ENCODE measurements at regions not wholly inside any gene's neighbourhood (a gene's known extent, or its start where the extent isn't known, plus 50 kb on each side); places are given as distances from the start of the nearest gene placed in this dataset.

GRCh38 chr13:39981056-39981455 is 325.6 kb downstream of the COG6 start:
- no peak for DNase-seq

- DNase-seq: no peak
Observed at GRCh38 chr13:39982745-39983144, 327.3 kb downstream of the COG6 start.

GRCh38 chr13:39985071-39985470 is 329.6 kb downstream of the COG6 start:
- no peak for DNase-seq

GRCh38 chr13:39988351-39988750 is 332.9 kb downstream of the COG6 start:
- DNase-seq: no peak

- DNase-seq: no peak
Observed at GRCh38 chr13:39998166-39998565, 342.7 kb downstream of the COG6 start.

GRCh38 chr13:40002016-40002415 is 346.6 kb downstream of the COG6 start:
- no peak for DNase-seq

- no peak for DNase-seq
Observed at GRCh38 chr13:40013554-40013953, 358.1 kb downstream of the COG6 start.

- no peak for DNase-seq
Observed at GRCh38 chr13:40016953-40017660, 361.6 kb downstream of the COG6 start.

GRCh38 chr13:40017662-40018262 is 362.3 kb downstream of the COG6 start:
- no peak for DNase-seq

- DNase-seq: no peak
Observed at GRCh38 chr13:40023595-40024203, 368.2 kb downstream of the COG6 start.

- DNase-seq: no peak
Observed at GRCh38 chr13:40024204-40024966, 368.9 kb downstream of the COG6 start.

- DNase-seq: no peak
Observed at GRCh38 chr13:40024967-40025714, 369.7 kb downstream of the COG6 start.

- DNase-seq: no peak
Observed at GRCh38 chr13:40026174-40026585, 370.7 kb downstream of the COG6 start.

- DNase-seq: no peak
Observed at GRCh38 chr13:40026741-40027140, 371.3 kb downstream of the COG6 start.

- DNase-seq: no peak
Observed at GRCh38 chr13:40028446-40028845, 373.0 kb downstream of the COG6 start.

- DNase-seq: no peak
Observed at GRCh38 chr13:40031031-40031430, 375.6 kb downstream of the COG6 start.

GRCh38 chr13:40039061-40039460 is 383.6 kb downstream of the COG6 start:
- no peak for DNase-seq

GRCh38 chr13:40042991-40043390 is 387.5 kb downstream of the COG6 start:
- DNase-seq: no peak

GRCh38 chr13:40043764-40044163 is 388.3 kb downstream of the COG6 start:
- no peak for DNase-seq

GRCh38 chr13:40047322-40047771 is 391.9 kb downstream of the COG6 start:
- no peak for DNase-seq

- DNase-seq: no peak
Observed at GRCh38 chr13:40048551-40048950, 393.1 kb downstream of the COG6 start.

GRCh38 chr13:40052954-40053353 is 397.5 kb downstream of the COG6 start:
- DNase-seq: no peak

- DNase-seq: no peak
Observed at GRCh38 chr13:40053401-40053800, 397.9 kb downstream of the COG6 start.

Data from NCI-H1930 (cell line).